Ectodermal cell (in vitro differentiated cells): ENCODE measurements at regions not wholly inside any gene's neighbourhood (a gene's known extent, or its start where the extent isn't known, plus 50 kb on each side); places are given as distances from the start of the nearest gene placed in this dataset.

Experiments used
- H3K27ac ChIP-seq: 2 replicates; pipeline ENCODE4 v1.7.0; 2013; ENCODE audit warnings: mild to moderate bottlenecking, low read depth, low read length; ENCODE audit not compliant: insufficient read depth, poor library complexity, severe bottlenecking
- H3K27me3 ChIP-seq: 2 replicates; pipeline ENCODE4 v1.7.0; 2013; ENCODE audit warnings: mild to moderate bottlenecking, low read length; ENCODE audit not compliant: insufficient read depth, control insufficient read depth, poor library complexity, severe bottlenecking
- H3K36me3 ChIP-seq: one replicate; pipeline ENCODE4 v1.7.0; 2013; ENCODE audit warnings: low read length; ENCODE audit not compliant: control insufficient read depth, insufficient read depth
- H3K4me1 ChIP-seq: one replicate; pipeline ENCODE4 v1.7.0; 2013; ENCODE audit warnings: low read length; ENCODE audit not compliant: control insufficient read depth, insufficient read depth
- H3K4me3 ChIP-seq: 2 replicates; pipeline ENCODE4 v1.7.0; 2013; ENCODE audit warnings: low read depth, low read length, control low read depth; ENCODE audit not compliant: insufficient read depth
- H3K9me3 ChIP-seq: 2 replicates; pipeline ENCODE4 v1.7.0; 2013; ENCODE audit warnings: mild to moderate bottlenecking, low read length, moderate library complexity; ENCODE audit not compliant: control insufficient read depth
- WGBS, 2 experiments: methylation state at CpG; one replicate each; pipeline ENCODE4 v1.1.7; 2013; ENCODE audit warnings: missing lambda C conversion rate in 2 of 2; 5-methylcytosine and 5-hydroxymethylcytosine counted together

DNA sequence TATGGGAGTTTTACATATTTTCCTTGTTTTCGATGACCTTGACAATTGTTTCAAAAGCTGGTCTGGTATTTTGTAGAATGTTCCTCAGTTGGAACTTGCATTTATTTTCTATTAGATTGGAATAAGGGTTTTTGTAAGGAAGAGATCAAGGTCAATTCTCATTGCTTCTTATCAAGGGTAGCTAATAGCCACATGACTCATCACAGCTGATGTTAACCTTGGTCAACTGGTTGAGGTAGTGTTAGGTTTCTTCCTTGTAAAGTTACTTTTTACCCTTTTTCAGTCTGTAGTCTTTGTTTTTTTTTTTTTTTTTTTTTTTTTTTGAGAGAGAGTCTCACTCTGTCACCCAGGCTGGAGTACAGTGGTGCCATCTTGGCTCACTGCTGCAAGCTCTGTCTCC lies 257.2 kb downstream of the SNCA start:
- H3K9me3 ChIP-seq = no peaks in the 10 kb centered on the region
- H3K4me1 ChIP-seq = no peaks in the 10 kb centered on the region
- H3K27me3 ChIP-seq = no peaks in the 10 kb centered on the region
- no peak overlapping the region for H3K27ac ChIP-seq
- H3K4me3 ChIP-seq = no peak overlapping the region
- H3K36me3 ChIP-seq = no peaks in the 10 kb centered on the region
- 0% methylated on average over 1 of the region's 1 CpG for WGBS, 2 experiments

DNA sequence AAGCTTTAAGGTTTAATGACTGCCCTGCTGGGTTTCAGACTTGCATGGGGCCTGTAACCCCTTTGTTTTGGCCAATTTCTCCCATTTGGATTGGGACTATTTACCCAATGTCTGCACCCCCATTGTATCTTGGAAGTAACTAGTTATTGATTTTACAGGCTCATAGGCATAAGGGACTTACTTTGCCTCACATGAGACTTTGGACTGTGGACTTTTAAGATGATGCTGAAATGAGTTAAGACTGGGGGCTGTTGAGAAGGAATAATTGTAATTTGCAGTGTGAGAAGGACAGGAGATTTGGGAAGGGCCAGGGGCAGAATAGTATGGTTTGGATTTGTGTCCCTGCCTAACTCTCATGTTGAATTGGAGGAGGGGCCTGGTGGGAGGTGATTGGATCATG lies 260.7 kb downstream of the SNCA start:
- Histone ChIP-seq H3K4me1 (no peaks in the 10 kb centered on the region), H3K9me3 (no peaks in the 10 kb centered on the region), H3K4me3 (no peak overlapping the region), H3K27ac (no peak overlapping the region), H3K36me3 (no peaks in the 10 kb centered on the region), H3K27me3 (no peaks in the 10 kb centered on the region)

DNA sequence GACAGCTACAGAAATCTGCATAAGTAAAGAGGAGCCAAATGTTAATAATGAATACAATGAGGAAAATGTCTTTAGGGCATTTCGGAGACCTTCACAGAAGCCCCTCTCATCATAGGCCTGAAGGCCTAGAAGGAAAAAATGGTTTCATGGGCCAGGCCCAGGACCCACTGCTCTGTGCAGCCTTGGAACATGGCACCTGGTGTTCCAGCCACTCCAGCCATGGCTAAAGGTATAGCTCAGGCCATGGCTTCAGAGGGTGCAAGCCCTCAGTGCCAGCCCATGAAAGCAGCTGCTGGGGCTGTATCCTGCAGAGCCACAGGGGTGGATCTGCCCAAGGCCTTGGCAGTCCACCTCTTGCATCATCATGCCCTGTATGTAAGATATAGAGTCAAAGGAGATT lies 261.1 kb downstream of the SNCA start:
- WGBS, 2 experiments = 83 to 95% methylated on average over 1 of the region's 1 CpG
- H3K9me3 ChIP-seq = no peaks in the 10 kb centered on the region
- no peaks in the 10 kb centered on the region for H3K27me3 ChIP-seq
- no peaks in the 10 kb centered on the region for H3K4me1 ChIP-seq
- no peak overlapping the region for H3K27ac ChIP-seq
- no peak overlapping the region for H3K4me3 ChIP-seq
- H3K36me3 ChIP-seq = no peaks in the 10 kb centered on the region

DNA sequence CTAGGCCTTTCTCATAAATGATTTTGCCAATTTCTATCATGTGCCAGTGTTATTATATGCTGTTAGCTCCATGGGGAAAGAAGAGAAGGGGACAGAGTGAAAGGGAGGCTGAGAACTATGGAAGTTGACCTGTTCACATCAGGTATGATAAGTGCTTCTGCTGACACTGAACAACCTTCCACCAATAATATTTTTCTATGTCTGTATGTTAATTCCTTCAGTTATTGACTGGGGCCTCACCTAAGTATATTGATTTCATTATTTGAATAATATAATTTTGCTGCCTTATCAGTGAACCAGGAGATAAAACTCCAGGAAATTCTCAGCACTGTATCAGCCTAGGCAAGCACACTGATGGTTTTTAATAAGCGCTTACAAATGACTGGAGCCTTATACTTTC lies 262.8 kb downstream of the SNCA start:
- WGBS, 2 experiments = 94 to 100% methylated on average over 1 of the region's 1 CpG
- H3K27me3 ChIP-seq = no peaks in the 10 kb centered on the region
- H3K9me3 ChIP-seq = no peaks in the 10 kb centered on the region
- H3K27ac ChIP-seq = no peak overlapping the region
- no peaks in the 10 kb centered on the region for H3K4me1 ChIP-seq
- H3K36me3 ChIP-seq = no peaks in the 10 kb centered on the region
- no peak overlapping the region for H3K4me3 ChIP-seq

DNA sequence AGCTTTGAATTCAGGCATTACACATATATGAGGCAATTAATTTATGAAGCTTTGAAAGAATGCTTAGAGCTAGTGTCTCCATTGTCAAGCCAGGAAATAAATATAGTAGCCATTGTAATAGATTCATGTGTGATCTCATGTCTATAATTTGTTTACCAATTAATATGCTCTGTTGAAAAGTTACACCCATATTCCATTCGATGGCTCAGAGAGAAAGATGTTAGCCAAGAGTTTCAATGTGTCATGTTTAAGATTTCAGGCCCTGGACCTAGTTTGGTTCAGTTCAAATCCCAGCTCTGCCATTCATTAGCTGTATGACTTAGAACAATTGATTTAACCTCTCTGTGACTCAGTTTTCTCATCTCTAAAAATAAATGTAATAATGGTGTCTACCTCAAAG lies 263.3 kb downstream of the SNCA start:
- H3K9me3 ChIP-seq = no peaks in the 10 kb centered on the region
- WGBS, 2 experiments = 77 to 83% methylated on average over 1 of the region's 1 CpG

DNA sequence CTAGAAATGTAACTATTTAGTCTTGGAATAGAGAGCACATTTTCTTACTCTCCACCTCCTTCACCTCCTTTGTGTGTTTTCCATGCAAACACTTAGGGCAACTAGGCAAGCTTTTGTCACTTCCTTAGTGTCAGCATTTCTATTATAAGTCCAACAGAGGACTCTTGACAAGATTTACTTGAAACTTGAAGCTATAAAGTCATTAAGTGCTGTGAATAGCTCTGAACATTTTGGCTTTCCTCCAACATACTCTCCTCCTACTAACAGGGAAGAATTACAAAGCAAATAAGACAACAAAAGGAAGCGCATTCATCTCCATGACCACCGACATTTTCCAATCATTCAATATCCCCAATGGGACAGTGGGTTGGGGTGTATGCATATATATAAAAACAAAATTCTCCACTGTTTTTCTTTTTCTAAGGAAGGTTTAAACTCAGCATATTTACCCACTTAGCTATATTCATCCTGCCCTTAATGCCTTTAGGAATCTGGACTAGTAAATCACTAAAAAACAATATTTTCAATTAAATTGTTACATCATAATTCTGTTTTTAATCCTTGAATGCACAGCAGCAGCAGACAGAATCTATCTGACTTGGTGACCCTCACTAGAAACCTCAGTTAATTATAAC lies 264.6 kb downstream of the SNCA start:
- H3K9me3 ChIP-seq = no peaks in the 10 kb centered on the region
- no peaks in the 10 kb centered on the region for H3K27me3 ChIP-seq
- no peak overlapping the region for H3K4me3 ChIP-seq
- no CpG with 5 or more reads among the region's 2 CpGs for WGBS, 2 experiments
- H3K36me3 ChIP-seq = no peaks in the 10 kb centered on the region
- no peak overlapping the region for H3K27ac ChIP-seq
- no peaks in the 10 kb centered on the region for H3K4me1 ChIP-seq

More for the DNA sequence above, 263.3 kb downstream of the SNCA start:
- no peaks in the 10 kb centered on the region for H3K27me3 ChIP-seq
- no peak overlapping the region for H3K27ac ChIP-seq
- no peak overlapping the region for H3K4me3 ChIP-seq
- no peaks in the 10 kb centered on the region for H3K4me1 ChIP-seq
- no peaks in the 10 kb centered on the region for H3K36me3 ChIP-seq

DNA sequence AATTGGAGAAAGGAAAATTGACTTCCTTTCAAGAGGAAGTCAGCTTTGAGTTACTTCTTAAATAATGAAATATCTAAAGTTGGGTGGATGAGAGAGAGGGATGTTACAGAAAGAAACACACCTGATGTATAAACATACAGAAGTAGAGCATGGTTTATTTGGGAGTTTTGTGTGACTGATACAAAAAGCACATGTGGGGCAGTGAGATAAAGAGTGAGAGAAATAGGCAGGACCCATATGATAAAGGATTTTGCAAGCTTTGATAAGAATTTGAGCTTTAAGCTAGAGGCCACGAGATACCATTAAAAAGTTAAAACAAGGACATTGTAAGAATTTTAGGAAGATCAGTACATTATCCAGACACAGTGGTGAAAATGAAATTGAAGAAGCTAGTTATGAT lies 263.3 kb upstream of the GPRIN3 start:
- Histone ChIP-seq H3K36me3 (no peaks in the 10 kb centered on the region), H3K27ac (no peak overlapping the region), H3K9me3 (no peaks in the 10 kb centered on the region), H3K4me3 (no peak overlapping the region), H3K4me1 (no peaks in the 10 kb centered on the region), H3K27me3 (no peaks in the 10 kb centered on the region)
- 95 to 96% methylated on average over 1 of the region's 1 CpG for WGBS, 2 experiments

DNA sequence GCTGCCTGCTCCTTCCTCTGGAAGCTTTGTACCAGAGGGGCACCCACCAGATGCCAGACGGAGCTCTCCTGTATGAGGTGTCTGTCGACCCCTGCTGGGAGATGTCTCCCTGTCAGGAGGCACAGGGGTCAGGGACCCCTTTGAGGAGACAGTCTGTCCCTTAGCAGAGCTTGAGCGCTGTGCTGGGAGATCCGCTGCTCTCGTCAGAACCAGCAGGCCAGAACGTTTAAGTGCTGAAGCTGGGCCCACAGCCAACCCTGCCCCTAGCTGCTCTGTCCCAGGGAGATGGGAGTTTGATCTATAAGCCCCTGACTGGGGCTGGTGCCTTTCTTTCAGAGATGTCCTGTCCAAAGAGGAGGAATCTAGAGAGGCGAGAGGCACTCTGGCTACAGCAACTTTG lies 260.3 kb upstream of the GPRIN3 start:
- no peaks in the 10 kb centered on the region for H3K27me3 ChIP-seq
- H3K9me3 ChIP-seq = no peaks in the 10 kb centered on the region
- no peak overlapping the region for H3K27ac ChIP-seq
- no peaks in the 10 kb centered on the region for H3K36me3 ChIP-seq
- H3K4me3 ChIP-seq = no peak overlapping the region
- H3K4me1 ChIP-seq = no peaks in the 10 kb centered on the region
- 85 to 88% methylated on average over 7 of the region's 7 CpGs for WGBS, 2 experiments

DNA sequence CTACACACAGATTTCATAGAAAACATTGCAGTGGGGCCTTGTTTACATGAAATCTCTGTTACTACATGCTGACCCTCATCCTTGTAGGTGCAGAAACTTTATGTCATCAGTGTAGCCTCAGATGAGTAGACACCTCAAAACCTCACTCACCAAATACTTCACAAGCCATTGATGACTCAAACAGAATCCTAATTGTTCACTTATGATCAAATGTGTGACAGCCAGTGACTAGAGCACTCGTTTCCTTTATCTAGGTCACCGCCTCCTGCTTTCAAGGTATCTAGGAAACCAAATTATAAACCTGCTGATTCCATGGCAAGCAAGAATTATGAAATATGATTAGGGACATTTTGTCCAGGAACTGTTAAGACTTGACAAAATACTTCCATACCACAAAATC lies 255.8 kb upstream of the GPRIN3 start:
- Histone ChIP-seq H3K4me3 (no peak overlapping the region), H3K36me3 (no peaks in the 10 kb centered on the region), H3K9me3 (no peaks in the 10 kb centered on the region), H3K27ac (no peak overlapping the region), H3K4me1 (no peaks in the 10 kb centered on the region), H3K27me3 (no peaks in the 10 kb centered on the region)
- WGBS, 2 experiments = 91 to 98% methylated on average over 2 of the region's 2 CpGs

DNA sequence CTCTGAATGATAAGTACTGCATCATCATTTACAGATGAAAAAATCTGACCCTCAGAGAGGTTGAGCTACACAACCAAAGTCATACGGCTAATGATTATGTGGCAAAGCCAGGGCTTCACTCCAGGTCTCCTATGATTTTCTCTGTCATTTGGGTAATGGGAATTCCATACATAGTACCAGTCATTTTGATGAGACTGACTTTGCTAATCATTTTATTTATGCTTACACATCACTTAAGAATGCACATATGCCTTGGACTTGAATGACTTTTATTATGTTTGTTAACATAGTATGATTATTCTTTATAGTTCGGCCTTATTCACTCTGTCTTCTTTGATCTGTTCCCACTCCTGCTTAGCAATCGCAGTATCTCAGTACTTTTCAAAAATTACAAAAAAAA lies 255.1 kb upstream of the GPRIN3 start:
- Histone ChIP-seq H3K4me3 (no peak overlapping the region), H3K4me1 (no peaks in the 10 kb centered on the region), H3K27me3 (no peaks in the 10 kb centered on the region), H3K36me3 (no peaks in the 10 kb centered on the region), H3K27ac (no peak overlapping the region), H3K9me3 (no peaks in the 10 kb centered on the region)
- 84 to 100% methylated on average over 1 to 3 of the region's 3 CpGs for WGBS, 2 experiments

DNA sequence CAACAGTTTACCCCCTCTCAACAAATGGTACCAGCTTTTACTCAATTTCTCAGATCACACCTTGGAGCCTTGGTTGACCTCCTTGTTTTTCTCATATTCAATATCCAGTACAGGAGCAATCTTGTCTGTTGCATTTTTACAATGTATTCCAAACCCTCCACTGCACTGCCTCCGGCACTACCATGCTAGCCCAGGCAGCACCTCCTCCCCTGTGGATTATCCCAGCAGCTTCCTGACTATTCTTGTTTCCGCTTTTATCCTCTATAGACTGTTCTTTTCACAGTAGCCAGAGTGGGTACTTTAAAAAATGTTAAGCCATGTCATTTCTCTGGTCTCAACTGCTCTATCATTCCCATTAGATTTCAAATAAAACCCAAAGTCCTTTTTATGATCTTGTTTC lies 253.4 kb upstream of the GPRIN3 start:
- H3K4me3 ChIP-seq = no peak overlapping the region
- no peaks in the 10 kb centered on the region for H3K27me3 ChIP-seq
- H3K4me1 ChIP-seq = no peaks in the 10 kb centered on the region
- H3K36me3 ChIP-seq = no peaks in the 10 kb centered on the region
- no peak overlapping the region for H3K27ac ChIP-seq
- WGBS, 2 experiments = 58 to 62% methylated on average over 2 of the region's 2 CpGs
- no peaks in the 10 kb centered on the region for H3K9me3 ChIP-seq
